Loucy (cell line): ENCODE measurements at regions not wholly inside any gene's neighbourhood (a gene's known extent, or its start where the extent isn't known, plus 50 kb on each side); places are given as distances from the start of the nearest gene placed in this dataset.

ENCODE experiments used
- H2AFZ ChIP-seq: fragments of 200-600 bp; sonication (generic); 2 replicates; pipeline ENCODE4 v1.6.0; 2016; ENCODE audit warnings: antibody characterized with exemption, mild to moderate bottlenecking, low read length, moderate library complexity
- H3F3A ChIP-seq: fragments of 200-600 bp; 2 replicates; pipeline ENCODE4 v1.6.0; 2016; ENCODE audit warnings: antibody characterized with exemption, low read depth, mild to moderate bottlenecking
- H3K27me3 ChIP-seq: fragments of 200-600 bp; sonication (generic); 2 replicates; pipeline ENCODE4 v1.6.1; 2014; ENCODE audit warnings: low read length, mild to moderate bottlenecking; ENCODE audit not compliant: insufficient read depth, poor library complexity, severe bottlenecking
- H3K36me3 ChIP-seq: fragments of 200-600 bp; sonication (generic); 2 replicates; pipeline ENCODE4 v1.6.1; 2016; ENCODE audit warnings: low read length; ENCODE audit not compliant: insufficient read depth
- H3K4me1 ChIP-seq: fragments of 200-600 bp; sonication (generic); 2 replicates; pipeline ENCODE4 v1.5.1; 2014; ENCODE audit warnings: low read length, mild to moderate bottlenecking; ENCODE audit not compliant: insufficient read depth, poor library complexity, severe bottlenecking
- H3K4me2 ChIP-seq: fragments of 200-600 bp; sonication (generic); 2 replicates; pipeline ENCODE4 v1.6.0; 2014; ENCODE audit warnings: antibody characterized with exemption, low read length, low read depth, mild to moderate bottlenecking; ENCODE audit not compliant: poor library complexity, severe bottlenecking
- H3K4me3 ChIP-seq: fragments of 200-600 bp; sonication (generic); 2 replicates; pipeline ENCODE4 v1.5.1; 2014; ENCODE audit warnings: low read length, mild to moderate bottlenecking, mixed read lengths; ENCODE audit not compliant: poor library complexity, severe bottlenecking
- H3K79me2 ChIP-seq: fragments of 200-600 bp; sonication (generic); 2 replicates; pipeline ENCODE4 v1.6.1; 2014; ENCODE audit warnings: low read length; ENCODE audit not compliant: insufficient read depth
- H3K9ac ChIP-seq: fragments of 200-600 bp; sonication (generic); 2 replicates; pipeline ENCODE4 v1.6.0; 2014; ENCODE audit warnings: mild to moderate bottlenecking, low read depth, low read length, moderate library complexity; ENCODE audit not compliant: poor library complexity, severe bottlenecking
- H3K9me2 ChIP-seq: fragments of 200-600 bp; sonication (generic); replicated peaks from 2 replicates; pipeline ENCODE4 v1.6.1; 2016; ENCODE audit warnings: low read depth, low read length, mixed read lengths
- H3K9me3 ChIP-seq: fragments of 200-600 bp; sonication (generic); 2 replicates; pipeline ENCODE4 v1.6.1; 2014; ENCODE audit warnings: mild to moderate bottlenecking, antibody characterized with exemption, low read length, low read depth; ENCODE audit not compliant: insufficient read depth
- H4K20me1 ChIP-seq: fragments of 200-600 bp; sonication (generic); 2 replicates; pipeline ENCODE4 v1.6.0; 2014; ENCODE audit warnings: antibody characterized with exemption, low read length, mild to moderate bottlenecking; ENCODE audit not compliant: insufficient read depth, poor library complexity, severe bottlenecking
- CTCF ChIP-seq: fragments of 200-600 bp; sonication (generic); conservative IDR thresholded peaks from 2 replicates; pipeline ENCODE4 v1.5.1; 2014; ENCODE audit warnings: mild to moderate bottlenecking, antibody characterized with exemption, low read length
- EZH2phosphoT487 ChIP-seq: fragments of 200-600 bp; IDR thresholded peaks from 2 replicates; pipeline ENCODE4 v1.6.1; 2018; ENCODE audit warnings: antibody characterized with exemption, mild to moderate bottlenecking, moderate library complexity, borderline replicate concordance

GRCh38 chr4:81963015-81963762, 410.6 kb downstream of the HNRNPD start:
- no peaks in the 10 kb centered on the region for H3K27me3 ChIP-seq
- H3K9me2 ChIP-seq: no peaks in the 10 kb centered on the region
- no peak overlapping the region for H3K9ac ChIP-seq
- H3K4me2 ChIP-seq: no peak overlapping the region
- H3K9me3 ChIP-seq: no peaks in the 10 kb centered on the region
- TF ChIP-seq CTCF (no peak), EZH2phosphoT487 (no peak)
- H3K4me3 ChIP-seq: no peak overlapping the region
- H3K79me2 ChIP-seq: no peaks in the 10 kb centered on the region
- peaks cover 11% of the 10 kb centered on the region for H3K4me1 ChIP-seq
- H3K36me3 ChIP-seq: no peaks in the 10 kb centered on the region
- H2AFZ ChIP-seq: no peak overlapping the region
- no peaks in the 10 kb centered on the region for H4K20me1 ChIP-seq
- no peaks in the 10 kb centered on the region for H3F3A ChIP-seq

GRCh38 chr4:81960961-81961360, 412.8 kb downstream of the HNRNPD start:
- Histone ChIP-seq H3K9ac (no peak overlapping the region), H3K9me3 (no peaks in the 10 kb centered on the region), H3K36me3 (no peaks in the 10 kb centered on the region), H4K20me1 (no peaks in the 10 kb centered on the region), H3K4me2 (no peak overlapping the region), H3K79me2 (no peaks in the 10 kb centered on the region), H3K27me3 (no peaks in the 10 kb centered on the region), H3K4me3 (no peak overlapping the region), H3K9me2 (no peaks in the 10 kb centered on the region), H2AFZ (no peak overlapping the region; the same call in 1 of the 2 replicates), H3K4me1 (peaks cover 7% of the 10 kb centered on the region), H3F3A (no peaks in the 10 kb centered on the region)
- TF ChIP-seq CTCF (no peak), EZH2phosphoT487 (no peak)

GRCh38 chr4:81954271-81954670, 419.5 kb downstream of the HNRNPD start:
- Histone ChIP-seq H3K79me2 (no peaks in the 10 kb centered on the region), H3K4me2 (no peak overlapping the region), H2AFZ (no peak overlapping the region), H3K36me3 (no peaks in the 10 kb centered on the region), H3K4me3 (no peak overlapping the region), H3F3A (no peaks in the 10 kb centered on the region), H3K9ac (no peak overlapping the region), H4K20me1 (no peaks in the 10 kb centered on the region), H3K9me3 (no peaks in the 10 kb centered on the region), H3K27me3 (no peaks in the 10 kb centered on the region), H3K9me2 (no peaks in the 10 kb centered on the region), H3K4me1 (no peaks in the 10 kb centered on the region)
- no peak for TF ChIP-seq EZH2phosphoT487
- no peak for TF ChIP-seq CTCF
